GM21526 (cell line): ENCODE measurements at regions not wholly inside any gene's neighbourhood (a gene's known extent, or its start where the extent isn't known, plus 50 kb on each side); places are given as distances from the start of the nearest gene placed in this dataset.
"Not testable (repeated sequence)": the region's sequence is repeated elsewhere in the genome, so short reads cannot be mapped to it uniquely, and the experiment has no call there.

Source experiments
- ATAC-seq: cut with Tn5 transposase; IDR thresholded peaks from one replicate; pipeline ENCODE4 v1.9.1; 2021; ENCODE audit warnings: moderate library complexity; ENCODE audit not compliant: unreplicated experiment, low FRiP score

- ATAC-seq: no peak
Measured at GRCh38 chr4:148964456-148964855, 522.2 kb upstream of the NR3C2 start.

GRCh38 chr4:148962539-148963290, 520.5 kb upstream of the NR3C2 start:
- no peak for ATAC-seq

DNA sequence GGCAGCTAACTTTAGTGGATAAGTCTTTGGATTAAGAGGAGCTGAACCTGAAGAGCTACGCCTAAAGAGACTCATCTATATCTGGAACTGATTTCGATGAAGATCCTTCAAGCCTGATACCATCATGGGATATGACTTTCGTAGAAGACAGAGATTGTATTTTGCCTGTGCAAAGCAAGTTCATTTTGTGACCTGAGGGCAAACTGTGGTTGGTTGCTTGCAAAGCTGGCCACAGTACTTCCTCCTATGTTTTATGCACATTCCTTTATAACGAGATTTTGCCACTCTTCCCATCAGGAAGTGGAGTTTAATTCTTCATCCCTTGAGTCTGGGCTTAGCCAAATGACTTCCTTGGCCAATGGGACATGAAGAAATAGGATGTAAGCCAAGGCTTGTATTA, 519.3 kb upstream of the NR3C2 start:
- no peak for ATAC-seq

- ATAC-seq: no peak
Measured at GRCh38 chr4:148958317-148958716, 516.1 kb upstream of the NR3C2 start.

GRCh38 chr4:148955564-148956297, 513.5 kb upstream of the NR3C2 start:
- ATAC-seq: no peak

DNA sequence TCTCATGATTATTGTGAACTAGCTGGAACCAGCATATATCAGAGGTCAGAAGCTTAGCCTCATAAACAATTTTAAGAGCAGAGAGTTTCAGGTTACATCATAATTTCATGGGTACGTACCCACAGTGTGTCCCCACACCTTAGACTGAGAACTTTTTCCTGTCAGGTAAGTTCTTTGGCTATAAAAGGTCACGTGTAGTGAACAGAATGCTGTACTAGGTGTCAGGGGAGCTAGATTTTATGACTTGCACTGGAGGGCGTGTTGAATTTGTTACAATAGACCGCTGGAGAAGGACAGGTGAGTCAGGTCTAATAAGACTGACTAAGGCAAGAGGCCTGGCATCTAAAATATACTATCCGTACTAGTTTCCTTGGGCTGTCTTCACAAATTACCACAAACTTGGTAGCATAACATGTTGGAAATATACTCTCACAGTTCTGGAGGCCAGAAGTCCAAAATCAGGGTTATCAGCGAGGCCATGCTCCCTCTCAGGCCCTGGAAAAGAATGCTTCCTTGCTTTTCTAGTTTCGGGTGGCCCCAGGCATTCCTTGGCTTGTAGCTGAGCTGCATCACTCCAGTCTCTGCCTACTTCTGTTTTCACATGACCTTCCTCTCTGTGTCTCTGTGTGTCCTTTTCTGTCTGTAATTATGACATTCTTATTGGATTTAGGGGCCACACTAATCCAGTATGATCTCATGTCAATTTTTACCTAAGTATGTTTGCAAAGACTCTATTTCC, 512.0 kb upstream of the NR3C2 start:
- no peak for ATAC-seq

DNA sequence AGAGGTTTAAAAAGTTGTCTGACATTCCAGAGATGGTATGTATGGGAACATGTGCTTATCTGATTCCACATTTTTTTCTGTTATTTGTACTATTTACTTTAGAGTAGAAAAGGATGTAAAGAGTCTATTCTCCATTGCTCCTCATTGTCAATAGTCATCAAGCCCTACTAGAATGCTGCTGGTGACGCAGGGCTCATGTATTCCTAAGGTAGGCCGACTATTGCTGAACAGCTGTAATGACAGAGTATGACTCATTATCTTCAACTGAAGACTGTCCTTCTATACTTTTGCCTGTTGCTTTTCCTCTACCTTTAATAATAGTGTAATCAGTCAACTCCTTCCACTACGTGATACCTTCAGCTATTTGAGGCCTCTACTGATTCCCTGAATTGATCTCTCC, 509.1 kb upstream of the NR3C2 start:
- ATAC-seq: no peak

GRCh38 chr4:148946271-148946670, 504.1 kb upstream of the NR3C2 start:
- no peak for ATAC-seq

GRCh38 chr4:148944839-148945219, 502.6 kb upstream of the NR3C2 start:
- no peak for ATAC-seq

GRCh38 chr4:148944136-148944838, 502.1 kb upstream of the NR3C2 start:
- ATAC-seq: no peak

DNA sequence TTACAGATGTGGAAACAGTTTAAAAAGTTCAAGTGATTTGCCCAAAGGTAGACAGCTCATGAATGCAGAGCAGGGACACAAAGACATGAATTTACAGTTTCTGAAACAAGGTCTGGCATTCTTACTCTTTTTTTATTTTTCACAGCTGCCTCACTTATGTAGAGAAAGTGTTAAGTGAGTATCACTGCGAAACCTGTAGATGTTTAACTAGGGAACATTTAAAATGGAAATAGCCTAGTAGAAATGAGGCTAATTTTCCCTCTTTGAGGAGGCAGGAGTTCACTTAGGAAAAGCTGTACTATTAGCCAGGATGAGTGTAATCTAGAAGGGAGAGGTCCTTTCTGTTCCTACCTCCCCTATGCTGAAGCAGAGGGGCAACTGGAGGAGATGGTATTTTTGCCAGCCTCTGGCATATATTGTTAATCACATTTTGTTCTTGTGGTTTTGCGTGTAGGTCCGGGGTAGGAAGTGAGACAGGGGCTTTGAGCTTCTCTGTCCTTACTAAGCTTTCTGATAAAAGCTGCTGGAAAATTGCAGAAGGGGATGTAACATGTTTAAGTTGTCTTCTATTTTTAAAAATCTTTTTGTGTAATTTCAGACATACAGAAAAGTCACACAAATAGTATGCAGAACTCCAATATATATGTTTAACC, 492.8 kb upstream of the NR3C2 start:
- no peak for ATAC-seq

GRCh38 chr4:148926276-148927260, 484.4 kb upstream of the NR3C2 start:
- ATAC-seq: no peak

GRCh38 chr4:148923881-148924280, 481.7 kb upstream of the NR3C2 start:
- no peak for ATAC-seq

DNA sequence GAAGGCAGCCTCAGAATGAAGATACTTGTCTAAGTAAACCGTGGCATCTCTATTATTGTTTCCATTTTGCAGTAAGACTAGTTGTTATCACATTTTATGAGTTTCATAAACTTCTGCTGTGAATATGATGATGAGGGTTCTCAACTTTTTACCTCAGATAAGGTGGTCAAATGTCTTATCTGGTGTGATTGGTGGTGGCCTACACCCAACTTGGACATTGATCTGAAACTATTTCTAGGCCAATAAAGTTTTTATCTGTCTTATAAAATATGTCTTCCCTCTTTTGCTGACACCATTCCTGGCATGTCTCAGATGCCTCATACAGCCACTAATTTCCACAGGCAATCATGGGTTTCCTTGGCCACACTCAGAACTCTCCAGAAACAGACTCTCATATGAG, 480.3 kb upstream of the NR3C2 start:
- ATAC-seq: no peak

- ATAC-seq: no peak
Measured at GRCh38 chr4:148914734-148915133, 472.5 kb upstream of the NR3C2 start.

- ATAC-seq: no peak
Measured at GRCh38 chr4:148914301-148914700, 472.1 kb upstream of the NR3C2 start.

GRCh38 chr4:148903388-148903787, 461.2 kb upstream of the NR3C2 start:
- ATAC-seq: no peak

DNA sequence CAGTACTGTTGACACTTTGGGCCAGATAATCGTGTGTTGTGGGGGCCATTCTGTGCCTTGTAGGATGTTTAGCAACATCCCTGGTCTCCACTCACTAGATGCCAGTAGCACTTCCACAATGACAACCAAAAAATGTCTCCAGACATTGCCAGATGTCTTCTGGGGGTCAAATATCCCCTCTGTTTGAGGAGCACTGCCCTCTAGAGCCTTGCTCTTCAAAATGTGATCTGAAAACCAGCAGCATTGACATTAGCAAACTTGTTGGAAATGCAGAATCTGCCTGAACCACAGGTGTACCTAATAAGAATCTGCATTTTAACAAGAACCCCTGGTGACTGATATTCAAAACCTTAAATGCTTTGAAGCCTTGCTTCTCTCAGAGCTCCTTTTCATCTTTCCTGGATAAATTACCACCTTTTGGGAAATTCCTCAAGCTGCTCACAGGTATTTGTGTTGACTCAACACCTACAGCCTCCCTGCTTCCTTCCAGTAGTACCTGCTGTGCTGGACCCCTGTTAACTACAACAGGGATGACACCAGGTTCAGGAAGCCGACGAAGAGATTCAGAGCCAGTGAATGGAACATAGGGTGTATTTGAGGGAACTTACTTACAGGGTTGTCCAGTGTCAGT, 459.0 kb upstream of the NR3C2 start:
- no peak for ATAC-seq

GRCh38 chr4:148898139-148898538, 455.9 kb upstream of the NR3C2 start:
- ATAC-seq: not testable (repeated sequence)
